Esophagus muscularis mucosa (tissue), 4 donors: ENCODE measurements at regions not wholly inside any gene's neighbourhood (a gene's known extent, or its start where the extent isn't known, plus 50 kb on each side); places are given as distances from the start of the nearest gene placed in this dataset.

Experiments used
- DNase-seq: peaks from one replicate; pipeline ENCODE4 v3.0.0-alpha.2; 2017; ENCODE audit errors: extremely low spot score
- H3K27ac ChIP-seq, 4 donors: fragments of 200-600 bp; sonication (generic); replicated peaks in 1 of 4; 1 replicate in 3 of 4; 2 replicates in 1 of 4; pipeline ENCODE4 v1.5.1; 2016 to 2019; ENCODE audit warnings: mild to moderate bottlenecking in 1 of 4
- H3K27me3 ChIP-seq, 4 donors: fragments of 200-600 bp; sonication (generic); one replicate each; pipeline versions ENCODE4 v1.5.1 to v1.6.0; 2016 to 2019
- H3K36me3 ChIP-seq, 4 donors: fragments of 200-600 bp; sonication (generic); one replicate each; pipeline ENCODE4 v1.5.1; 2016 to 2019
- H3K4me1 ChIP-seq, 4 donors: fragments of 200-600 bp; sonication (generic); one replicate each; pipeline ENCODE4 v1.5.1; 2016 to 2019
- H3K4me3 ChIP-seq, 4 donors: fragments of 200-600 bp; sonication (generic); 1 replicate in 2 of 4; 2 replicates in 2 of 4; pipeline ENCODE4 v1.5.1; 2016 to 2019; ENCODE audit warnings: mild to moderate bottlenecking in 4 of 4, moderate library complexity in 1 of 4
- H3K9me3 ChIP-seq, 4 donors: fragments of 200-600 bp; sonication (generic); 1 replicate in 3 of 4; 2 replicates in 1 of 4; pipeline ENCODE4 v1.5.1; 2016 to 2019
- CTCF ChIP-seq, 3 experiments: fragments of 200-600 bp in 2 of 3; fragments of 450-650 bp in 1 of 3; sonication (generic) in 2 of 3; IDR thresholded peaks; one replicate each; pipeline ENCODE4 v1.5.1; 2017 to 2019; ENCODE audit warnings: antibody characterized with exemption in 3 of 3, mild to moderate bottlenecking in 2 of 3, moderate library complexity in 1 of 3
- EP300 ChIP-seq: sonication (generic); formaldehyde crosslinking; IDR thresholded peaks from one replicate; pipeline ENCODE4 v1.6.1; 2017; ENCODE audit warnings: antibody characterized with exemption
- POLR2A ChIP-seq: fragments of 450-650 bp; IDR thresholded peaks from one replicate; pipeline ENCODE4 v1.6.1; 2017; ENCODE audit warnings: antibody characterized with exemption, moderate library complexity, mild to moderate bottlenecking, low read depth
- POLR2AphosphoS5 ChIP-seq, 2 donors: sonication (generic); formaldehyde crosslinking; IDR thresholded peaks; one replicate each; pipeline ENCODE4 v1.6.1; 2017; ENCODE audit warnings: antibody characterized with exemption in 2 of 2
- WGBS: methylation state at CpG from one replicate; pipeline ENCODE4 v1.1.5; 2018; 5-methylcytosine and 5-hydroxymethylcytosine counted together
- intact Hi-C: fragments of 100-400 bp; cut with DNase I; formaldehyde crosslinking; loops from one replicate; pipeline ENCODE4 v1.15.1; 2023

GRCh38 chr10:57165671-57166070 is 804.6 kb upstream of the ZWINT start:
- no peaks in the 10 kb centered on the region for H3K9me3 ChIP-seq
- no peak overlapping the region for H3K4me3 ChIP-seq
- H3K36me3 ChIP-seq: no peaks in the 10 kb centered on the region
- no peaks in the 10 kb centered on the region for H3K27me3 ChIP-seq
- 93% methylated on average over 2 of the region's 2 CpGs for WGBS
- no peak for TF ChIP-seq CTCF (IDR thresholded peaks at IDR 0.05)
- no peak for TF ChIP-seq EP300
- no peak for DNase-seq
- no peaks in the 10 kb centered on the region for H3K4me1 ChIP-seq
- intact Hi-C loops: no loop called here
- no peak overlapping the region for H3K27ac ChIP-seq

- no peak for DNase-seq
- no peaks in the 10 kb centered on the region for H3K4me1 ChIP-seq
- H3K27ac ChIP-seq: no peak overlapping the region
- 80% methylated on average over 4 of the region's 4 CpGs for WGBS
- H3K4me3 ChIP-seq: no peak overlapping the region
- no peaks in the 10 kb centered on the region for H3K36me3 ChIP-seq
- TF ChIP-seq POLR2AphosphoS5 (IDR thresholded peaks at IDR 0.05) (no peak), EP300 (no peak), POLR2A (no peak), CTCF (IDR thresholded peaks at IDR 0.05) (no peak)
- no peaks in the 10 kb centered on the region for H3K27me3 ChIP-seq
- no peaks in the 10 kb centered on the region for H3K9me3 ChIP-seq
- intact Hi-C loops: no loop called here
Measured at GRCh38 chr10:57162231-57162630, 801.2 kb upstream of the ZWINT start.

- Histone ChIP-seq H3K4me3 (no peak overlapping the region), H3K27me3 (no peaks in the 10 kb centered on the region), H3K36me3 (no peaks in the 10 kb centered on the region), H3K27ac (no peak overlapping the region), H3K9me3 (no peaks in the 10 kb centered on the region), H3K4me1 (no peaks in the 10 kb centered on the region)
- TF ChIP-seq POLR2AphosphoS5 (IDR thresholded peaks at IDR 0.05): no peak
- TF ChIP-seq POLR2A: no peak
- TF ChIP-seq EP300: no peak
- no peak for TF ChIP-seq CTCF (IDR thresholded peaks at IDR 0.05)
- intact Hi-C loops: no loop called here
- 81% methylated on average over 1 of the region's 1 CpG for WGBS
- no peak for DNase-seq
Measured at GRCh38 chr10:57161157-57161556, 800.1 kb upstream of the ZWINT start.

- no peak overlapping the region for H3K4me3 ChIP-seq
- TF ChIP-seq POLR2A: no peak
- H3K4me1 ChIP-seq: no peaks in the 10 kb centered on the region
- H3K27ac ChIP-seq: no peak overlapping the region
- H3K9me3 ChIP-seq: no peaks in the 10 kb centered on the region
- H3K36me3 ChIP-seq: no peaks in the 10 kb centered on the region
- H3K27me3 ChIP-seq: no peaks in the 10 kb centered on the region
- intact Hi-C loops: no loop called here
- no peak for DNase-seq
Measured at GRCh38 chr10:57145548-57145947, 784.5 kb upstream of the ZWINT start.

- H3K27ac ChIP-seq: no peak overlapping the region
- no peaks in the 10 kb centered on the region for H3K27me3 ChIP-seq
- WGBS: 42% methylated on average over 7 of the region's 7 CpGs
- TF ChIP-seq POLR2AphosphoS5 (IDR thresholded peaks at IDR 0.05) (no peak), EP300 (no peak), CTCF (IDR thresholded peaks at IDR 0.05) (no peak), POLR2A (no peak)
- H3K36me3 ChIP-seq: no peaks in the 10 kb centered on the region
- intact Hi-C loops: no loop called here
- no peaks in the 10 kb centered on the region for H3K9me3 ChIP-seq
- no peaks in the 10 kb centered on the region for H3K4me1 ChIP-seq
- no peak for DNase-seq
- no peak overlapping the region for H3K4me3 ChIP-seq
Measured at GRCh38 chr10:57142925-57143576, 782.0 kb upstream of the ZWINT start.
